WTC11 (cell line): ENCODE measurements at regions not wholly inside any gene's neighbourhood (a gene's known extent, or its start where the extent isn't known, plus 50 kb on each side); places are given as distances from the start of the nearest gene placed in this dataset.
A peak's percentile ranks its signal among the peaks of the same experiment; 100 is the strongest.

Experiments used
- ATAC-seq: fragments of 200-7000 bp; cut with Tn5 transposase; 2 replicates; pipeline ENCODE4 v1.10.0; 2021; ENCODE audit warnings: mild to moderate bottlenecking, moderate library complexity
- CTCF ChIA-PET: fragments of 300-600 bp; sonication (Branson Sonifier 250); formaldehyde crosslinking; loops from one replicate; lab custom pipeline; 2021; ENCODE audit warnings: antibody characterized with exemption; lab: Charles Lee
- POLR2A ChIA-PET: fragments of 350-600 bp; sonication (Branson Sonifier 250); formaldehyde crosslinking; loops from one replicate; lab custom pipeline; 2021; ENCODE audit warnings: antibody characterized with exemption; lab: Charles Lee
- DNase-seq: peaks from one replicate; pipeline ENCODE4 v3.0.0; 2021; ENCODE audit warnings: low spot score
- H3K27ac Mint-ChIP-seq: 2 replicates; pipeline ENCODE4 v1.8.0; 2021; ENCODE audit warnings: mixed read lengths
- H3K27me3 Mint-ChIP-seq: 2 replicates; pipeline ENCODE4 v1.8.0; 2021; ENCODE audit warnings: low read depth, mild to moderate bottlenecking, moderate library complexity, mixed read lengths
- H3K36me3 Mint-ChIP-seq: 2 replicates; pipeline ENCODE4 v1.8.0; 2021; ENCODE audit warnings: mixed read lengths
- H3K4me1 Mint-ChIP-seq: 2 replicates; pipeline ENCODE4 v1.8.0; 2022; ENCODE audit warnings: mixed read lengths
- H3K4me3 Mint-ChIP-seq: 2 replicates; pipeline ENCODE4 v1.8.0; 2021; ENCODE audit warnings: mild to moderate bottlenecking, moderate library complexity, mixed read lengths
- H3K9me3 Mint-ChIP-seq: 2 replicates; pipeline ENCODE4 v1.8.0; 2021; ENCODE audit warnings: mixed read lengths
- ESRRA ChIP-seq: sonication (generic); formaldehyde crosslinking; IDR thresholded peaks from 2 replicates; pipeline ENCODE4 v1.8.1; 2022; ENCODE audit warnings: mild to moderate bottlenecking, missing genetic modification reagents, borderline replicate concordance
- ETV6 ChIP-seq: sonication (generic); formaldehyde crosslinking; IDR thresholded peaks from 2 replicates; pipeline ENCODE4 v1.8.1; 2022; ENCODE audit warnings: mild to moderate bottlenecking, missing genetic modification reagents
- HMGA2 ChIP-seq: fragments of 250-450 bp; sonication (Bioruptor Pico); IDR thresholded peaks from 2 replicates; pipeline ENCODE4 v1.4.0; 2021; ENCODE audit warnings: mild to moderate bottlenecking, moderate library complexity
- ZNF121 ChIP-seq: sonication (generic); formaldehyde crosslinking; IDR thresholded peaks from 2 replicates; pipeline ENCODE4 v1.8.0; 2023; ENCODE audit warnings: missing genetic modification reagents
- ZNF396 ChIP-seq: fragments of 250-450 bp; sonication (Bioruptor Pico); IDR thresholded peaks from 2 replicates; pipeline ENCODE4 v1.8.0; 2021; ENCODE audit warnings: mild to moderate bottlenecking, moderate library complexity, borderline replicate concordance
- ZNF416 ChIP-seq: fragments of 250-450 bp; sonication (Bioruptor Pico); IDR thresholded peaks from 2 replicates; pipeline ENCODE4 v1.9.0; 2021; ENCODE audit warnings: mild to moderate bottlenecking, inconsistent platforms
- ZNF423 ChIP-seq: fragments of 250-450 bp; sonication (Bioruptor Pico); IDR thresholded peaks from 2 replicates; pipeline ENCODE4 v2.1.2; 2022; ENCODE audit warnings: mild to moderate bottlenecking, moderate library complexity
- TF ChIP-seq, protein P1 (sequence below): sonication (generic); formaldehyde crosslinking; IDR thresholded peaks from 2 replicates; pipeline ENCODE4 v1.8.1; 2022; ENCODE audit warnings: low read depth, mild to moderate bottlenecking, moderate library complexity, missing genetic modification reagents, borderline replicate concordance
- TF ChIP-seq, protein P2 (sequence below): fragments of 250-450 bp; sonication (Bioruptor Pico); IDR thresholded peaks from 2 replicates; pipeline ENCODE4 v2.1.2; 2022; ENCODE audit warnings: mild to moderate bottlenecking, moderate library complexity
- TF ChIP-seq, protein P3 (sequence below): sonication (generic); formaldehyde crosslinking; IDR thresholded peaks from 2 replicates; pipeline ENCODE4 v1.8.1; 2023; ENCODE audit warnings: mild to moderate bottlenecking, missing genetic modification reagents
- TF ChIP-seq, protein P4 (sequence below): sonication (generic); formaldehyde crosslinking; IDR thresholded peaks from 2 replicates; pipeline ENCODE4 v1.8.1; 2022; ENCODE audit warnings: mild to moderate bottlenecking, missing genetic modification reagents, moderate library complexity, borderline replicate concordance
- TF ChIP-seq, protein P5 (sequence below): sonication (generic); formaldehyde crosslinking; IDR thresholded peaks from 2 replicates; pipeline ENCODE4 v1.8.1; 2023; ENCODE audit warnings: mild to moderate bottlenecking, missing genetic modification reagents
- TF ChIP-seq, protein P6 (sequence below): sonication (generic); formaldehyde crosslinking; IDR thresholded peaks from 2 replicates; pipeline ENCODE4 v1.8.0; 2022; ENCODE audit warnings: missing genetic modification reagents
- TF ChIP-seq, protein P7 (sequence below): sonication (generic); formaldehyde crosslinking; IDR thresholded peaks from 2 replicates; pipeline ENCODE4 v1.8.1; 2023; ENCODE audit warnings: mild to moderate bottlenecking, missing genetic modification reagents, moderate library complexity
- TF ChIP-seq, protein P8 (sequence below): sonication (generic); formaldehyde crosslinking; IDR thresholded peaks from 2 replicates; pipeline ENCODE4 v1.8.1; 2023; ENCODE audit warnings: mild to moderate bottlenecking, missing genetic modification reagents, moderate library complexity

DNA sequence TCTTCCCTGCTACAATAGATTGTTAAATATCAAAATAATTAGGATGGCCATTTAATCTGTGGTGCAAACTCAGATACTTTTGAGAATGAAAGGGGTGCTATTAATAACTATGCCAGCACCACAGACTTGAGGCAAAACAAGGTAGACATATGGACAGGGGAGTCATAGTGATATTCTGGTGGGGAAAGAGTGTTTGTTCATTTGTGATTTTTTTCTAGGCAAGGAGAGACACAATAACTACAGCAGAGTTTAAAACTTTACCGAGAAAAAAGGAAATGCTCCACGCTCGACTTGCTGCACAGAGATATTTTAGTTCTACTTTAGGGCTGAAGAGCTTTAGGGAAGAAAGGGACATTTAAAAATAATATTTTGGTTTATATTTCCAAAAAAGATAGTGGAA lies 611.2 kb upstream of the GRM7 start (continued):
- no peak for TF ChIP-seq ESRRA

DNA sequence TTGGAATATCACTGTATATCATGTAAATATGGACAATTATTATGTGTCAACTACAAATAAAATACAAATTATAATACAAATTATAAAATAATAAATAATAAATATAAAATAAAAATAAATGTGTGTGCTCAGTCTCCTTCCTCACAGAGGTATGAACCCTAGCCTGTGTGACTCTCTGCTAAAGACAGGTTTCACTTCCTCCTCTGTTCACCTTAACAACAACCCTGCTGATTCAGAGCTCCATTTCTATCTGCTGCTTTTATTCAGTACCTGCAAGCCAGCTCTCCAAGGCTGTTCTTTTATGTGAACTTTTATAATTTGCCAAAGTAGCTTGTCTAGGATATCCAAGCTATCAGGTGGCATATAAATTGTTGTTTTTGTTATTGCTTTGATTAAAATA lies 610.7 kb upstream of the GRM7 start:
- TF ChIP-seq, protein P1, sequence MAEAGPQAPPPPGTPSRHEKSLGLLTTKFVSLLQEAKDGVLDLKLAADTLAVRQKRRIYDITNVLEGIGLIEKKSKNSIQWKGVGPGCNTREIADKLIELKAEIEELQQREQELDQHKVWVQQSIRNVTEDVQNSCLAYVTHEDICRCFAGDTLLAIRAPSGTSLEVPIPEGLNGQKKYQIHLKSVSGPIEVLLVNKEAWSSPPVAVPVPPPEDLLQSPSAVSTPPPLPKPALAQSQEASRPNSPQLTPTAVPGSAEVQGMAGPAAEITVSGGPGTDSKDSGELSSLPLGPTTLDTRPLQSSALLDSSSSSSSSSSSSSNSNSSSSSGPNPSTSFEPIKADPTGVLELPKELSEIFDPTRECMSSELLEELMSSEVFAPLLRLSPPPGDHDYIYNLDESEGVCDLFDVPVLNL (CRISPR knock-in tag): no peak
- TF ChIP-seq HMGA2 (CRISPR knock-in tag): peak; percentile 85
- 0 out of 2 replicates have a peak, but pooled peaks cover 5% of the 10 kb centered on the region for H3K27me3 Mint-ChIP-seq
- peaks cover 5% of the 10 kb centered on the region for H3K4me1 Mint-ChIP-seq
- peaks cover 37% of the 10 kb centered on the region for H3K36me3 Mint-ChIP-seq
- ATAC-seq: no peak
- H3K9me3 Mint-ChIP-seq: peaks cover 72% of the 10 kb centered on the region
- no peak overlapping the region for H3K27ac Mint-ChIP-seq
- ChIA-PET POLR2A (no interaction called here), CTCF (no interaction called here)
- H3K4me3 Mint-ChIP-seq: no peak overlapping the region
- no peak for DNase-seq

DNA sequence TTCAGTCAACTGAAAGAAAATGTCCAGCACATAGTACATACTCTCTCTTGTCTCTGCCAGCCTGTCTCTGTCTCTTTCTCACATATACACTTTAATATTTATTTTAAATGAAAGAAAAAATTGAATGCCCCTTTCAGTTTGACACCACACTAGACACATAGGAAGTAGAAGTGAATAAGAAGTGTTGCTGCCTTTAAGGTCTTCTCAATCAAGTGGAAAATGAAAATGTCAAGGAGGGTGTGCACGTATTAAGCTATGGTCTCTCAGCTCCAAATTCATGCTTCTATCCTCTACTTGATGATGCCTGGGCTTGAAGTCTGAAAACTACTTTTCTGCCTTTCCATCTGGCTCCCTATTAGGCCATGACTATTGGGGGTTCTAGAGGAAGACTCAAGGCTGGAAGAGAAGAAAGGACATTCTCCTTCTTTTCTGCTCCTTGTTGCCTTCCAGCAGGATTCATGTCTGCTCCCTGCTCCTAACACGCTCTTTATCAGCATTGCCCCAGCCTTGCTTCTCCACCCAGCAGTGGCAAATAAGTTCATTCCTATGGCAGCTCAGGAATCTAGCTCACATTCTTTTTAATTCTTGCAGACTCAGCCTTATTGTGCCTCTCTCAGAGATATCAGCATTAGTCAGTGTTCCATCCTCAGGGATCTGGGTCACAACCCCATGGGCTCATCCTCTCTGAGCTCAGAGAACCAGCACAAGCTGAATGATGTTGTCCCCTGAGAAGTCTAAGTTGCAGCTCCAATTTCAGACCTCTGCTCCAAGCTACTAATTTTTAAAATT lies 609.1 kb upstream of the GRM7 start:
- CTCF ChIA-PET: no interaction called here
- H3K4me3 Mint-ChIP-seq: no peak overlapping the region
- no peak for TF ChIP-seq ZNF396
- TF ChIP-seq, all 79 proteins: peak for 0
- ATAC-seq (no peak), DNase-seq (no peak)
- peaks cover 5% of the 10 kb centered on the region for H3K4me1 Mint-ChIP-seq
- H3K9me3 Mint-ChIP-seq: peaks cover 70% of the 10 kb centered on the region
- no peak overlapping the region for H3K27ac Mint-ChIP-seq
- peaks cover 34% of the 10 kb centered on the region for H3K36me3 Mint-ChIP-seq
- 0 out of 2 replicates have a peak, but pooled peaks cover 5% of the 10 kb centered on the region for H3K27me3 Mint-ChIP-seq
- POLR2A ChIA-PET: no interaction called here

DNA sequence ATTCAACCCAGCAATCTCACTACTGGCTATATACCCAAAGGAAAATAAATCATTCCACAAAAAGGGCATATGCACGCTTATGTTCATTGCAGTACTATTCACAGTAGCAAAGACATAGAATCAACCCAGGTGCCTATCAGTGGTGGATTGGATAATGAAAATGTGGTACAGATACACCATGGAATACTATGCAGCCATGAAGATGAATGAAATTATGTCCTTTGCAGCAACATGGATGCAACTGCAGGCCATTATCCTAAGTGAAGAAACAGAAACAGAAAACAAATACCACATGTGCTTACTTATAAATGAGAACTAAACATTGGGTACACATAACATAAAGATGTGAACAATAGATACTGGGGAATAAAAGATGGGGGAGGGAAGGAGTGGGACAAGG lies 606.4 kb upstream of the GRM7 start:
- H3K4me1 Mint-ChIP-seq: no peaks in the 10 kb centered on the region
- no peak overlapping the region for H3K4me3 Mint-ChIP-seq
- CTCF ChIA-PET: no interaction called here
- H3K36me3 Mint-ChIP-seq: peaks cover 34% of the 10 kb centered on the region
- ATAC-seq (no peak), DNase-seq (no peak)
- H3K27ac Mint-ChIP-seq: no peak overlapping the region
- peaks cover 66% of the 10 kb centered on the region for H3K9me3 Mint-ChIP-seq
- 0 out of 2 replicates have a peak, but pooled peaks cover 5% of the 10 kb centered on the region for H3K27me3 Mint-ChIP-seq
- TF ChIP-seq, protein P2, sequence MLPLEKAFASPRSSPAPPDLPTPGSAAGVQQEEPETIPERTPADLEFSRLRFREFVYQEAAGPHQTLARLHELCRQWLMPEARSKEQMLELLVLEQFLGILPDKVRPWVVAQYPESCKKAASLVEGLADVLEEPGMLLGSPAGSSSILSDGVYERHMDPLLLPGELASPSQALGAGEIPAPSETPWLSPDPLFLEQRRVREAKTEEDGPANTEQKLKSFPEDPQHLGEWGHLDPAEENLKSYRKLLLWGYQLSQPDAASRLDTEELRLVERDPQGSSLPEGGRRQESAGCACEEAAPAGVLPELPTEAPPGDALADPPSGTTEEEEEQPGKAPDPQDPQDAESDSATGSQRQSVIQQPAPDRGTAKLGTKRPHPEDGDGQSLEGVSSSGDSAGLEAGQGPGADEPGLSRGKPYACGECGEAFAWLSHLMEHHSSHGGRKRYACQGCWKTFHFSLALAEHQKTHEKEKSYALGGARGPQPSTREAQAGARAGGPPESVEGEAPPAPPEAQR (CRISPR knock-in tag): no peak
- TF ChIP-seq ETV6 (CRISPR knock-in tag) (no peak), ZNF416 (no peak), ZNF423 (CRISPR knock-in tag) (no peak), HMGA2 (CRISPR knock-in tag) (no peak), ZNF121 (CRISPR knock-in tag) (no peak)
- TF ChIP-seq, protein P3, sequence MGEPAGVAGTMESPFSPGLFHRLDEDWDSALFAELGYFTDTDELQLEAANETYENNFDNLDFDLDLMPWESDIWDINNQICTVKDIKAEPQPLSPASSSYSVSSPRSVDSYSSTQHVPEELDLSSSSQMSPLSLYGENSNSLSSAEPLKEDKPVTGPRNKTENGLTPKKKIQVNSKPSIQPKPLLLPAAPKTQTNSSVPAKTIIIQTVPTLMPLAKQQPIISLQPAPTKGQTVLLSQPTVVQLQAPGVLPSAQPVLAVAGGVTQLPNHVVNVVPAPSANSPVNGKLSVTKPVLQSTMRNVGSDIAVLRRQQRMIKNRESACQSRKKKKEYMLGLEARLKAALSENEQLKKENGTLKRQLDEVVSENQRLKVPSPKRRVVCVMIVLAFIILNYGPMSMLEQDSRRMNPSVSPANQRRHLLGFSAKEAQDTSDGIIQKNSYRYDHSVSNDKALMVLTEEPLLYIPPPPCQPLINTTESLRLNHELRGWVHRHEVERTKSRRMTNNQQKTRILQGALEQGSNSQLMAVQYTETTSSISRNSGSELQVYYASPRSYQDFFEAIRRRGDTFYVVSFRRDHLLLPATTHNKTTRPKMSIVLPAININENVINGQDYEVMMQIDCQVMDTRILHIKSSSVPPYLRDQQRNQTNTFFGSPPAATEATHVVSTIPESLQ (CRISPR knock-in tag): no peak
- TF ChIP-seq, protein P4, sequence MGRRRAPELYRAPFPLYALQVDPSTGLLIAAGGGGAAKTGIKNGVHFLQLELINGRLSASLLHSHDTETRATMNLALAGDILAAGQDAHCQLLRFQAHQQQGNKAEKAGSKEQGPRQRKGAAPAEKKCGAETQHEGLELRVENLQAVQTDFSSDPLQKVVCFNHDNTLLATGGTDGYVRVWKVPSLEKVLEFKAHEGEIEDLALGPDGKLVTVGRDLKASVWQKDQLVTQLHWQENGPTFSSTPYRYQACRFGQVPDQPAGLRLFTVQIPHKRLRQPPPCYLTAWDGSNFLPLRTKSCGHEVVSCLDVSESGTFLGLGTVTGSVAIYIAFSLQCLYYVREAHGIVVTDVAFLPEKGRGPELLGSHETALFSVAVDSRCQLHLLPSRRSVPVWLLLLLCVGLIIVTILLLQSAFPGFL (CRISPR knock-in tag): no peak
- TF ChIP-seq, protein P5, sequence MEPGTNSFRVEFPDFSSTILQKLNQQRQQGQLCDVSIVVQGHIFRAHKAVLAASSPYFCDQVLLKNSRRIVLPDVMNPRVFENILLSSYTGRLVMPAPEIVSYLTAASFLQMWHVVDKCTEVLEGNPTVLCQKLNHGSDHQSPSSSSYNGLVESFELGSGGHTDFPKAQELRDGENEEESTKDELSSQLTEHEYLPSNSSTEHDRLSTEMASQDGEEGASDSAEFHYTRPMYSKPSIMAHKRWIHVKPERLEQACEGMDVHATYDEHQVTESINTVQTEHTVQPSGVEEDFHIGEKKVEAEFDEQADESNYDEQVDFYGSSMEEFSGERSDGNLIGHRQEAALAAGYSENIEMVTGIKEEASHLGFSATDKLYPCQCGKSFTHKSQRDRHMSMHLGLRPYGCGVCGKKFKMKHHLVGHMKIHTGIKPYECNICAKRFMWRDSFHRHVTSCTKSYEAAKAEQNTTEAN: no peak
- TF ChIP-seq, protein P6, sequence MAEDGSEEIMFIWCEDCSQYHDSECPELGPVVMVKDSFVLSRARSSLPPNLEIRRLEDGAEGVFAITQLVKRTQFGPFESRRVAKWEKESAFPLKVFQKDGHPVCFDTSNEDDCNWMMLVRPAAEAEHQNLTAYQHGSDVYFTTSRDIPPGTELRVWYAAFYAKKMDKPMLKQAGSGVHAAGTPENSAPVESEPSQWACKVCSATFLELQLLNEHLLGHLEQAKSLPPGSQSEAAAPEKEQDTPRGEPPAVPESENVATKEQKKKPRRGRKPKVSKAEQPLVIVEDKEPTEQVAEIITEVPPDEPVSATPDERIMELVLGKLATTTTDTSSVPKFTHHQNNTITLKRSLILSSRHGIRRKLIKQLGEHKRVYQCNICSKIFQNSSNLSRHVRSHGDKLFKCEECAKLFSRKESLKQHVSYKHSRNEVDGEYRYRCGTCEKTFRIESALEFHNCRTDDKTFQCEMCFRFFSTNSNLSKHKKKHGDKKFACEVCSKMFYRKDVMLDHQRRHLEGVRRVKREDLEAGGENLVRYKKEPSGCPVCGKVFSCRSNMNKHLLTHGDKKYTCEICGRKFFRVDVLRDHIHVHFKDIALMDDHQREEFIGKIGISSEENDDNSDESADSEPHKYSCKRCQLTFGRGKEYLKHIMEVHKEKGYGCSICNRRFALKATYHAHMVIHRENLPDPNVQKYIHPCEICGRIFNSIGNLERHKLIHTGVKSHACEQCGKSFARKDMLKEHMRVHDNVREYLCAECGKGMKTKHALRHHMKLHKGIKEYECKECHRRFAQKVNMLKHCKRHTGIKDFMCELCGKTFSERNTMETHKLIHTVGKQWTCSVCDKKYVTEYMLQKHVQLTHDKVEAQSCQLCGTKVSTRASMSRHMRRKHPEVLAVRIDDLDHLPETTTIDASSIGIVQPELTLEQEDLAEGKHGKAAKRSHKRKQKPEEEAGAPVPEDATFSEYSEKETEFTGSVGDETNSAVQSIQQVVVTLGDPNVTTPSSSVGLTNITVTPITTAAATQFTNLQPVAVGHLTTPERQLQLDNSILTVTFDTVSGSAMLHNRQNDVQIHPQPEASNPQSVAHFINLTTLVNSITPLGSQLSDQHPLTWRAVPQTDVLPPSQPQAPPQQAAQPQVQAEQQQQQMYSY: no peak
- TF ChIP-seq, protein P7, sequence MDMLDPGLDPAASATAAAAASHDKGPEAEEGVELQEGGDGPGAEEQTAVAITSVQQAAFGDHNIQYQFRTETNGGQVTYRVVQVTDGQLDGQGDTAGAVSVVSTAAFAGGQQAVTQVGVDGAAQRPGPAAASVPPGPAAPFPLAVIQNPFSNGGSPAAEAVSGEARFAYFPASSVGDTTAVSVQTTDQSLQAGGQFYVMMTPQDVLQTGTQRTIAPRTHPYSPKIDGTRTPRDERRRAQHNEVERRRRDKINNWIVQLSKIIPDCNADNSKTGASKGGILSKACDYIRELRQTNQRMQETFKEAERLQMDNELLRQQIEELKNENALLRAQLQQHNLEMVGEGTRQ (CRISPR knock-in tag): no peak
- TF ChIP-seq, protein P8, sequence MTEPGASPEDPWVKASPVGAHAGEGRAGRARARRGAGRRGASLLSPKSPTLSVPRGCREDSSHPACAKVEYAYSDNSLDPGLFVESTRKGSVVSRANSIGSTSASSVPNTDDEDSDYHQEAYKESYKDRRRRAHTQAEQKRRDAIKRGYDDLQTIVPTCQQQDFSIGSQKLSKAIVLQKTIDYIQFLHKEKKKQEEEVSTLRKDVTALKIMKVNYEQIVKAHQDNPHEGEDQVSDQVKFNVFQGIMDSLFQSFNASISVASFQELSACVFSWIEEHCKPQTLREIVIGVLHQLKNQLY (CRISPR knock-in tag): no peak
- POLR2A ChIA-PET: no interaction called here
